Upper lobe of right lung (tissue), 1 donor: ENCODE measurements at regions not wholly inside any gene's neighbourhood (a gene's known extent, or its start where the extent isn't known, plus 50 kb on each side); places are given as distances from the start of the nearest gene placed in this dataset.

Experiments used
- ATAC-seq: fragments of 200-7000 bp; cut with Tn5 transposase; one replicate; pipeline ENCODE4 v1.9.1; 2020; ENCODE audit warnings: mild to moderate bottlenecking, moderate library complexity
- DNase-seq: peaks from one replicate; pipeline ENCODE4 v3.0.0-alpha.2; 2020
- H3K27ac ChIP-seq: fragments of 200-600 bp; one replicate; pipeline ENCODE4 v1.8.0; 2022
- H3K27me3 ChIP-seq: fragments of 200-600 bp; one replicate; pipeline ENCODE4 v1.8.0; 2022; ENCODE audit warnings: mild to moderate bottlenecking
- H3K36me3 ChIP-seq: fragments of 200-600 bp; one replicate; pipeline ENCODE4 v1.8.0; 2022
- H3K4me1 ChIP-seq: fragments of 200-600 bp; one replicate; pipeline ENCODE4 v1.8.0; 2022
- H3K4me3 ChIP-seq: fragments of 200-600 bp; one replicate; pipeline ENCODE4 v1.8.0; 2022; ENCODE audit warnings: mild to moderate bottlenecking
- H3K9me3 ChIP-seq: fragments of 200-600 bp; one replicate; pipeline ENCODE4 v1.8.0; 2022
- CTCF ChIP-seq: fragments of 200-600 bp; IDR thresholded peaks from one replicate; pipeline ENCODE4 v1.8.0; 2022; ENCODE audit warnings: antibody characterized with exemption
- intact Hi-C: fragments of 100-400 bp; cut with DNase I; formaldehyde crosslinking; loops from one replicate; pipeline ENCODE4 v1.11.0; 2022
- donor health status: DM: no; HTN: yes; CAD: no; lungs with severe emphysema.

GRCh38 chr1:170273291-170274130 is 127.8 kb downstream of the NTMT2 start:
- H3K27me3 ChIP-seq: no peaks in the 10 kb centered on the region
- intact Hi-C loops: no loop called here
- no peak for DNase-seq
- H3K4me1 ChIP-seq: no peaks in the 10 kb centered on the region
- TF ChIP-seq CTCF: no peak
- no peaks in the 10 kb centered on the region for H3K36me3 ChIP-seq
- H3K27ac ChIP-seq: no peak overlapping the region
- no peak for ATAC-seq
- H3K4me3 ChIP-seq: no peak overlapping the region
- H3K9me3 ChIP-seq: no peaks in the 10 kb centered on the region

- H3K9me3 ChIP-seq: no peaks in the 10 kb centered on the region
- ATAC-seq (no peak), DNase-seq (no peak)
- H3K36me3 ChIP-seq: no peaks in the 10 kb centered on the region
- H3K27ac ChIP-seq: no peak overlapping the region
- no peak overlapping the region for H3K4me3 ChIP-seq
- H3K27me3 ChIP-seq: no peaks in the 10 kb centered on the region
- H3K4me1 ChIP-seq: no peaks in the 10 kb centered on the region
- intact Hi-C loops: no loop called here
- TF ChIP-seq CTCF: no peak
Measured at GRCh38 chr1:170274131-170274501, 128.4 kb downstream of the NTMT2 start.

- Histone ChIP-seq H3K27me3 (no peaks in the 10 kb centered on the region), H3K27ac (no peak overlapping the region), H3K36me3 (no peaks in the 10 kb centered on the region), H3K9me3 (no peaks in the 10 kb centered on the region), H3K4me3 (no peak overlapping the region), H3K4me1 (no peaks in the 10 kb centered on the region)
- no peak for TF ChIP-seq CTCF
- intact Hi-C loops: no loop called here
- ATAC-seq: no peak
- DNase-seq: no peak
Measured at GRCh38 chr1:170277985-170278384, 132.2 kb downstream of the NTMT2 start.

- H3K27ac ChIP-seq: no peak overlapping the region
- ATAC-seq (no peak), DNase-seq (no peak)
- TF ChIP-seq CTCF: no peak
- intact Hi-C loops: no loop called here
- H3K36me3 ChIP-seq: no peaks in the 10 kb centered on the region
- no peak overlapping the region for H3K4me3 ChIP-seq
- no peaks in the 10 kb centered on the region for H3K9me3 ChIP-seq
- H3K4me1 ChIP-seq: no peaks in the 10 kb centered on the region
- no peaks in the 10 kb centered on the region for H3K27me3 ChIP-seq
Measured at GRCh38 chr1:170284016-170284415, 138.3 kb downstream of the NTMT2 start.

- Histone ChIP-seq H3K27me3 (no peaks in the 10 kb centered on the region), H3K4me3 (no peak overlapping the region), H3K4me1 (no peaks in the 10 kb centered on the region), H3K9me3 (no peaks in the 10 kb centered on the region), H3K36me3 (no peaks in the 10 kb centered on the region), H3K27ac (no peak overlapping the region)
- no peak for TF ChIP-seq CTCF
- ATAC-seq (no peak), DNase-seq (no peak)
- intact Hi-C loops: no loop called here
Measured at GRCh38 chr1:170284512-170284911, 138.8 kb downstream of the NTMT2 start.
